ENCODE measurements at regions not wholly inside any gene's neighbourhood (a gene's known extent, or its start where the extent isn't known, plus 50 kb on each side); places are given as distances from the start of the nearest gene placed in this dataset.

GRCh38 chr1:244255426-244255965 is 196.2 kb downstream of the ADSS2 start:
- H3K4me3 ChIP-seq = no peak overlapping the region
- TF ChIP-seq CTCF (IDR thresholded peaks at IDR 0.05) = no peak
- H3K27ac ChIP-seq = no peak overlapping the region
- DNase-seq (ENCODE audit: low spot score) = no peak

DNA sequence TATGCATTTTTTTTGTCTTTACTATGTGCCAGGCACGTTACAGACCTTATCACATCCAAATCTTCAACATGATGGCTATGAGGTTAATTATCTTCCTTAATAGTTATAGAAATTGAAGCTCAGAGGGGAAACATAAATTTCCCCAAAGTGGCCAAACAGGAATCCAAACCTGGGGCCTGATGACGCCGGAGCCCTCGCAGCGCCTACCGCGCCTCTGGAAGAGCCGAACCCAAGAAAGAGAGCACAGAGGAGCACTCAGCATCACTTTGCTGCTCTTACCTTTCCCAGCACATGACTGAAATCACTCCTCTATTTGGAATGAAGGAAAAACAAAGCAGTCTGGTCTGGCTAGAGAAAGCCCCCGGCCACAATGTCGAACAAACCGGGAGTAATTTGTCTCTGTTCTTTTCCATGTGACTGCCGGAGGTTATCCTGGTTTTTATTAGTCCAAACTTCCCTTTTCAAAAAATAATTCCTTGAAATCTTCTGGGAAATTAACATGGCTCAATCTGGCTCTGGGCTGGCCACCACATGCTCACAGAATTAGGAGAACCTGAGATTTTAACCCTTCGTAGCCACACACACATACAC is 195.5 kb downstream of the ADSS2 start:
- no peak for TF ChIP-seq CTCF (IDR thresholded peaks at IDR 0.05)
- no peak overlapping the region for H3K4me3 ChIP-seq
- no peak overlapping the region for H3K27ac ChIP-seq
- no peak for DNase-seq (ENCODE audit: low spot score)

DNA sequence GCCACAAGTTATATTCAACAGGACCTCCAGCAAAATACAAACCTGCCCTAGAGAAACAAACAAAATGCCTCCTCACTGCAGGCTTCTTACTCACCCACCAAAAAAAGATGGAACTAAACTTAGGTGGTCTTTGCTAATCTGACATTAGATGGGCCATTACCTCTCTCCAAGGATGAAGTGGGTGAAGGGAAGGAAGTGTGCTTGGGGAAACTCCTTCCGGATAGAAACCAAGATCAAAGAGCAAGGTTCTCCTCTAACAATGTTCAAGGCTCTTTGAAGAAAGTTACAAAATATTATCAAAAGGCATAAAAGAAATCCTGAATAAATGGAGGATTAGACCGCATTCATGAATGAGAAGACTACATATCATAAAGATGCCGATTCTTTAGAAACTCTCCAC is 187.5 kb downstream of the ADSS2 start:
- no peak for TF ChIP-seq CTCF (IDR thresholded peaks at IDR 0.05)
- DNase-seq (ENCODE audit: low spot score) = no peak
- H3K27ac ChIP-seq = no peak overlapping the region
- H3K4me3 ChIP-seq = no peak overlapping the region

- no peak for TF ChIP-seq CTCF (IDR thresholded peaks at IDR 0.05)
- no peak for DNase-seq (ENCODE audit: low spot score)
- no peak overlapping the region for H3K4me3 ChIP-seq
These were observed 186.2 kb downstream of the ADSS2 start for GRCh38 chr1:244265507-244265906.

GRCh38 chr1:244269169-244269568 is 182.5 kb downstream of the ADSS2 start:
- no peak for DNase-seq (ENCODE audit: low spot score)
- no peak overlapping the region for H3K27ac ChIP-seq
- no peak for TF ChIP-seq CTCF (IDR thresholded peaks at IDR 0.05)
- H3K4me3 ChIP-seq = no peak overlapping the region

More at GRCh38 chr1:244265507-244265906, 186.2 kb downstream of the ADSS2 start:
- H3K27ac ChIP-seq = no peak overlapping the region

- no peak for DNase-seq (ENCODE audit: low spot score)
- no peak for TF ChIP-seq CTCF (IDR thresholded peaks at IDR 0.05)
- H3K27ac ChIP-seq = no peak overlapping the region
- no peak overlapping the region for H3K4me3 ChIP-seq
These were observed 180.7 kb downstream of the ADSS2 start for GRCh38 chr1:244271004-244271403.

- Histone ChIP-seq H3K4me3 (no peak overlapping the region), H3K27ac (peak overlapping the region in 1 of 2 donors; percentile 68)
- no peak for DNase-seq (ENCODE audit: low spot score)
- TF ChIP-seq CTCF (IDR thresholded peaks at IDR 0.05) = no peak
These were observed 179.9 kb downstream of the ADSS2 start for GRCh38 chr1:244271691-244272308.

All from coronary artery (tissue), 2 donors.